Ovary (tissue), 7 donors: ENCODE measurements at regions not wholly inside any gene's neighbourhood (a gene's known extent, or its start where the extent isn't known, plus 50 kb on each side); places are given as distances from the start of the nearest gene placed in this dataset.

Experiments
- DNase-seq, 5 donors: peaks; one replicate each; pipeline ENCODE4 v3.0.0-alpha.2; 2019 to 2020
- H3K27ac ChIP-seq, 2 donors: fragments of 200-600 bp; one replicate each; pipeline versions ENCODE4 v1.5.1 to v1.8.0; 2019 to 2022
- H3K27me3 ChIP-seq: fragments of 200-600 bp; one replicate; pipeline ENCODE4 v1.8.0; 2022
- H3K36me3 ChIP-seq: fragments of 200-600 bp; sonication (generic); one replicate; pipeline ENCODE4 v1.5.1; 2019
- H3K4me1 ChIP-seq: one replicate; pipeline ENCODE4 v1.8.1; 2013; ENCODE audit warnings: mild to moderate bottlenecking, moderate library complexity; ENCODE audit not compliant: insufficient read depth
- H3K4me3 ChIP-seq: fragments of 200-600 bp; sonication (generic); one replicate; pipeline ENCODE4 v1.5.1; 2017
- H3K9me3 ChIP-seq, 2 donors: fragments of 200-600 bp in 1 of 2; sonication (generic) in 1 of 2; one replicate each; pipeline versions ENCODE4 v1.5.1 to v1.8.1; 2013 to 2019; ENCODE audit warnings: mild to moderate bottlenecking in 1 of 2, moderate library complexity in 1 of 2
- EP300 ChIP-seq: sonication (generic); formaldehyde crosslinking; IDR thresholded peaks from one replicate; pipeline ENCODE4 v1.6.1; 2017; ENCODE audit warnings: antibody characterized with exemption
- POLR2A ChIP-seq: fragments of 450-650 bp; IDR thresholded peaks from one replicate; pipeline ENCODE4 v1.6.1; 2017; ENCODE audit warnings: antibody characterized with exemption, mild to moderate bottlenecking, moderate library complexity
- WGBS, 3 donors: extraction: QIAGEN DNeasy Blood & Tissue Kit in 1 of 3; methylation state at CpG; one replicate each; pipeline versions ENCODE4 v1.1.5 to v1.1.7; 2013 to 2017; 5-methylcytosine and 5-hydroxymethylcytosine counted together
- intact Hi-C, 4 donors: fragments of 100-400 bp; cut with DNase I; formaldehyde crosslinking; loops; one replicate each; pipeline versions ENCODE4 v1.11.0 to v1.15.1; 2022 to 2023
- TF ChIP-seq, protein P1 (sequence below), 3 donors: fragments of 450-650 bp in 2 of 3; fragments of 200-600 bp in 1 of 3; IDR thresholded peaks; one replicate each; pipeline versions ENCODE4 v1.5.1 to v1.8.0; 2016 to 2022; ENCODE audit warnings: antibody characterized with exemption in 3 of 3, mild to moderate bottlenecking in 1 of 3
- donor health status: DM: no; HTN: no; CAD: no; lungs with moderate emphysema.
- donor health status: DM: no; HTN: no; CAD: no.
- donor health status: Bipolar disorder and iron deficiency.
- donor health status: DM: no; HTN: no; CAD: no.
- donor health status: DM: yes; HTN: yes; CAD: no.

DNA sequence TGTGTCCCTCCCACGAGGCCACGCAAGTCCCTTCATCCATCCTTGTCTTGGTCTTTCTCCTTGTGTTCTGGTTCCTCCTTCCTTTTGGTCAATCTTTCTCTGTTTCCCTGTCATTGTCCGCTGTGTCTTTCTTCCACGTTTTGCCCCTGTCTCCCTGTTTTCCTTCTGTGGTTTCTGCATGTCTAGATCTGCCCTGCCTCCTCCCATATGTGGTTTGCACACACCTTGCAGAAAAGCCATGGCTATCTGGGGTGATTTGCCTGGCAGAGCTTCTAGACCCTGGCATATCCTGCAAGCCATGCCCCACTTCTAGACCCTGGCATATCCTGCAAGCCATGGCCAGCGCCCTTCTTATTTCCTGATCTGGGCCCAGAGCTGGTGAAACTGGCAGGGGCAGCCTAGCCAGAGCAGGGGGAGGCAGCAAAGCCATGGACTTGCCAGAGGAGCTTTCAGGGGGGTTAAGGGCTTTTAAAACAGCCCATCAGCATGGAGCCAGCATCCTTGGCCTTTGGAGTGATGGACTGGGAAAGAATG, 131.6 kb upstream of the NECTIN1 start:
- no peaks in the 10 kb centered on the region for H3K27me3 ChIP-seq
- 84 to 91% (median 85%) methylated on average over 5 of the region's 5 CpGs for WGBS, 3 donors
- TF ChIP-seq POLR2A (no peak), EP300 (no peak)
- TF ChIP-seq, protein P1, sequence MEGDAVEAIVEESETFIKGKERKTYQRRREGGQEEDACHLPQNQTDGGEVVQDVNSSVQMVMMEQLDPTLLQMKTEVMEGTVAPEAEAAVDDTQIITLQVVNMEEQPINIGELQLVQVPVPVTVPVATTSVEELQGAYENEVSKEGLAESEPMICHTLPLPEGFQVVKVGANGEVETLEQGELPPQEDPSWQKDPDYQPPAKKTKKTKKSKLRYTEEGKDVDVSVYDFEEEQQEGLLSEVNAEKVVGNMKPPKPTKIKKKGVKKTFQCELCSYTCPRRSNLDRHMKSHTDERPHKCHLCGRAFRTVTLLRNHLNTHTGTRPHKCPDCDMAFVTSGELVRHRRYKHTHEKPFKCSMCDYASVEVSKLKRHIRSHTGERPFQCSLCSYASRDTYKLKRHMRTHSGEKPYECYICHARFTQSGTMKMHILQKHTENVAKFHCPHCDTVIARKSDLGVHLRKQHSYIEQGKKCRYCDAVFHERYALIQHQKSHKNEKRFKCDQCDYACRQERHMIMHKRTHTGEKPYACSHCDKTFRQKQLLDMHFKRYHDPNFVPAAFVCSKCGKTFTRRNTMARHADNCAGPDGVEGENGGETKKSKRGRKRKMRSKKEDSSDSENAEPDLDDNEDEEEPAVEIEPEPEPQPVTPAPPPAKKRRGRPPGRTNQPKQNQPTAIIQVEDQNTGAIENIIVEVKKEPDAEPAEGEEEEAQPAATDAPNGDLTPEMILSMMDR (IDR thresholded peaks at IDR 0.05): no peak
- H3K4me1 ChIP-seq: no peaks in the 10 kb centered on the region
- intact Hi-C loops: no loop called here
- H3K27ac ChIP-seq: no peak overlapping the region
- H3K4me3 ChIP-seq: no peak overlapping the region
- no peaks in the 10 kb centered on the region for H3K36me3 ChIP-seq
- no peak for DNase-seq
- H3K9me3 ChIP-seq: no peaks in the 10 kb centered on the region

DNA sequence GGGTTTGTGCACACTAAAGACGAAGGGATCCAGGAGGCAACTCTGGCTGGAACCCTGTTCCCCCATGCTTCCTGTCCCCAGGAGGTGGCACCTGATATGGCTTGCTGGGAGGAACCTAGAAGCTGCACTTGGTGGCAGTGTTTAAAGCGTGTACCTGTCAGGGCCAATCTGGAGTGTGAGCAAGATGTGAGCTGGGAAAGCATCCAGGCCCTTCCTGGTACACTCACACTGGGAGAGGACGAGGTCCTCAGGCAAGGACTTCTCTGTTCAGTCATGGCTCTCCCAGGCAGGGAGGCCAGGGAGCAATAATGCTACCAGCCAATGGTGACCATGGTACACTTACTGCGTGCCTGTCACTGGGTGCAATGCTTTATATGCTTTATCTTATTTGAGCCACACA, 130.7 kb upstream of the NECTIN1 start:
- Histone ChIP-seq H3K9me3 (no peaks in the 10 kb centered on the region), H3K27me3 (no peaks in the 10 kb centered on the region), H3K4me3 (no peak overlapping the region), H3K27ac (no peak overlapping the region), H3K36me3 (no peaks in the 10 kb centered on the region), H3K4me1 (no peaks in the 10 kb centered on the region)
- intact Hi-C loops: no loop called here
- WGBS, 3 donors: 87 to 91% (median 90%) methylated on average over 4 of the region's 4 CpGs
- no peak for DNase-seq
- no peak for TF ChIP-seq EP300

DNA sequence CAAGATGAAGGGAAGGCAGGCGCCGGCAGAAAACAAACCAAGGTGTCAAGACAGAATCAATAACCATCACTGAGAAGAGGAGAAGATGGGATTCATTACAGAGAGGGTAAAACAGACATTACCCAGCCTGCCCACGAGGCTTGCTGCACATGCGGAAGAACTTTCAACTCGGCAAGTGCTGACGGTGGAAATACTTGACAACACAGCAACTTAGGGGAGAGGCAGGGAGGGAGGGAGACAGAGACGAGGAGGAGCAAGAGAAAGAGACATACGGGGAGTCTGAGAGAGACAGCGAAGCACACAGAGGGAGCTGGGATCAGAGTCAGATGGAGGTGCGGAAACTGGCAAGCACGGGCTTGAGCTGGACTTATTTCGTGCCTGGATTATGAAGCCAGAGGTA, 129.3 kb upstream of the NECTIN1 start:
- intact Hi-C loops: no loop called here
- no peaks in the 10 kb centered on the region for H3K27me3 ChIP-seq
- 47 to 67% (median 62%) methylated on average over 12 of the region's 12 CpGs for WGBS, 3 donors
- H3K4me1 ChIP-seq: no peaks in the 10 kb centered on the region
- no peaks in the 10 kb centered on the region for H3K36me3 ChIP-seq
- no peak overlapping the region for H3K27ac ChIP-seq
- no peak for DNase-seq
- H3K9me3 ChIP-seq: no peaks in the 10 kb centered on the region
- H3K4me3 ChIP-seq: no peak overlapping the region
- TF ChIP-seq POLR2A (no peak), EP300 (no peak)
- TF ChIP-seq, protein P1 (IDR thresholded peaks at IDR 0.05): no peak

DNA sequence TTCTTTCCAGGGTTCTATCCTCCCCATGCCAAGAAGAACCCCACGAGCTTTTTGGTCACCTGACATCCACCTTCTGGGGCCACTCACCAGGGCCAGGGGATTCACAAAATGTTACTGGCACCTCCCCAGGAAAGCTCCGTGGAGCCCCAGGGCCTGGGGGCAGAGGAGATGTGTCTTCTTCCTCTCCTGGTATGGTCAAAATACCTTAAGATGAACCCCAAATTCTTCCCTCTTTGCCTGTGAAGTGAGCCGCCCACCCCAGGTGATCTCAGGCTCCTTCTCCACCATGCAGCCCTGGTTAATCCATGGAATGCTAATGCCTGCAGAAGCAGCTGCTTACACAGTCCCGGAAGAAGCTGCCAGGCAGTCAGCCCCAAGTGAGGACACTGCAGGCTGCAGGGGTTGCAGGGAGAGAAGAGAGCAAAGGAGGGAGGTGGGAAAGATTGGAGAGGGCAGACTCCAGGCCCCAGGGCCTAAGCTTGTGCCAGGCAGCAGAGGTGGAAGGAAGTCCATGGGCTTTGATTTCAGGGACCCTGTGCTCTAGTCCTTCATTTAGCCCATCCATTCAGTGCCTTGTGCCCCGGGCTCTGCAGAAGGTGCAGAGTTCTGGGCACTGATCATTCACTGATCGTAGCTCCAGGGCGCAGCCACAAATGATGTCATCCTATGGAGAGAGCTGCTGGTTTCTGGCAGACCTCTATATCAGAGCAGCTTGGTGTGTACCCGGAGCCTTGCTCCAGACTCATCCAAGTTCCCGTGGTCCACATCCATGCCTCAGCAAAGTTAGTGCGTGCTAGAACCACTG, 127.9 kb upstream of the NECTIN1 start:
- Histone ChIP-seq H3K4me1 (no peaks in the 10 kb centered on the region), H3K27me3 (no peaks in the 10 kb centered on the region), H3K9me3 (no peaks in the 10 kb centered on the region), H3K27ac (no peak overlapping the region), H3K36me3 (no peaks in the 10 kb centered on the region), H3K4me3 (no peak overlapping the region)
- no peak for TF ChIP-seq POLR2A
- TF ChIP-seq, protein P1 (IDR thresholded peaks at IDR 0.05): no peak
- TF ChIP-seq EP300: no peak
- intact Hi-C loops: no loop called here
- WGBS, 3 donors: 87 to 91% (median 88%) methylated on average over 10 of the region's 10 CpGs
- no peak for DNase-seq

DNA sequence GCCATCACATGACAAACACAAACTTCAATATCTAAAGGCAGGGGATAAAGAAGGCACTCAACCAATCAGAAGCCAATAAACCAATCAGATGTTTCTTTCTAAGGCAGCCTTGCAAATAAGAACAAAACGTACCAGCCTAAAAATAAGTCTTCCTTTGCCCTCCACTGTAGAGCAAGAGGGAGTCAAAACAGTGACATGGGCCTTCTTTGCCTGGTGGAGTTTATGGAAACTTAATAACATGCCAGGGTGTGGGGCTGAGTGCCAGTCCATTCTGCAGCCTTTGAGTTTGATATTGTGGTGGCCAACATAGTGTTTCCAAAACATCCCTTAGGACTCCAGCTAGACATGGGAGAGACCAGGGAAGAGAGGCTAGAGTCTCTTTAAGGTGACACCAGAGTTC, 126.1 kb upstream of the NECTIN1 start:
- DNase-seq: no peak
- 50 to 56% (median 53%) methylated on average over 1 of the region's 1 CpG for WGBS, 3 donors

More for the DNA sequence above, 126.1 kb upstream of the NECTIN1 start:
- H3K4me1 ChIP-seq: no peaks in the 10 kb centered on the region
- H3K36me3 ChIP-seq: no peaks in the 10 kb centered on the region
- TF ChIP-seq, protein P1 (IDR thresholded peaks at IDR 0.05): no peak
- TF ChIP-seq POLR2A (no peak), EP300 (no peak)
- no peaks in the 10 kb centered on the region for H3K27me3 ChIP-seq
- no peak overlapping the region for H3K27ac ChIP-seq
- no peaks in the 10 kb centered on the region for H3K9me3 ChIP-seq
- intact Hi-C loops: no loop called here
- no peak overlapping the region for H3K4me3 ChIP-seq
